Peyer's patch (tissue), 4 donors: ENCODE measurements at regions not wholly inside any gene's neighbourhood (a gene's known extent, or its start where the extent isn't known, plus 50 kb on each side); places are given as distances from the start of the nearest gene placed in this dataset.

Source experiments
- POLR2A ChIP-seq, 2 donors: fragments of 450-650 bp; IDR thresholded peaks; one replicate each; pipeline ENCODE4 v1.5.1; 2017; ENCODE audit warnings: antibody characterized with exemption in 2 of 2, mild to moderate bottlenecking in 2 of 2, moderate library complexity in 2 of 2
- TF ChIP-seq, protein P1 (sequence below), 6 experiments: fragments of 450-650 bp in 4 of 6; fragments of 200-600 bp in 2 of 6; sonication (generic) in 1 of 6; IDR thresholded peaks; one replicate each; pipeline ENCODE4 v1.5.1; 2017 to 2019; ENCODE audit warnings: antibody characterized with exemption in 6 of 6, mild to moderate bottlenecking in 3 of 6, moderate library complexity in 1 of 6

DNA sequence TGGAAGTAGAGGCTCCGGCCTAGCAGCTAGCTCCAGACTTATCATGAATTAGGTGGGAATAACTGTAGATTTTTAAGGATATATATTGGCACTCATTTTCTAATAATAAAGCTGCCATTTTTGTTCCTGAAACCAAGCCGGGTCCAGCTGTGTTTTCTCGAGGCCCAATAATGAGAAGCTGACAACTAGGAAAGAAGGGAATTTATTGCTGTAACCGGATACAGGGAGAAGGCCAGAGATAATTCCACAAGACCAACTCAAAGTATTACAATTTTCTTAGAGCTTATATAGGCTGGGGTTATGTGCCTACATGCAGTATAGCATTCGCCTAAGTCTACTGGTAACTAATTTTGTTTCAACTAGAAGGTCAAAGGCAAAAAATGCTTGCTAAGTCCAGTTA, 122.3 kb upstream of the FBXO33 start:
- TF ChIP-seq POLR2A (IDR thresholded peaks at IDR 0.05), result no peak
- TF ChIP-seq, protein P1, sequence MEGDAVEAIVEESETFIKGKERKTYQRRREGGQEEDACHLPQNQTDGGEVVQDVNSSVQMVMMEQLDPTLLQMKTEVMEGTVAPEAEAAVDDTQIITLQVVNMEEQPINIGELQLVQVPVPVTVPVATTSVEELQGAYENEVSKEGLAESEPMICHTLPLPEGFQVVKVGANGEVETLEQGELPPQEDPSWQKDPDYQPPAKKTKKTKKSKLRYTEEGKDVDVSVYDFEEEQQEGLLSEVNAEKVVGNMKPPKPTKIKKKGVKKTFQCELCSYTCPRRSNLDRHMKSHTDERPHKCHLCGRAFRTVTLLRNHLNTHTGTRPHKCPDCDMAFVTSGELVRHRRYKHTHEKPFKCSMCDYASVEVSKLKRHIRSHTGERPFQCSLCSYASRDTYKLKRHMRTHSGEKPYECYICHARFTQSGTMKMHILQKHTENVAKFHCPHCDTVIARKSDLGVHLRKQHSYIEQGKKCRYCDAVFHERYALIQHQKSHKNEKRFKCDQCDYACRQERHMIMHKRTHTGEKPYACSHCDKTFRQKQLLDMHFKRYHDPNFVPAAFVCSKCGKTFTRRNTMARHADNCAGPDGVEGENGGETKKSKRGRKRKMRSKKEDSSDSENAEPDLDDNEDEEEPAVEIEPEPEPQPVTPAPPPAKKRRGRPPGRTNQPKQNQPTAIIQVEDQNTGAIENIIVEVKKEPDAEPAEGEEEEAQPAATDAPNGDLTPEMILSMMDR (IDR thresholded peaks at IDR 0.05), result no peak
